ENCODE measurements at regions not wholly inside any gene's neighbourhood (a gene's known extent, or its start where the extent isn't known, plus 50 kb on each side); places are given as distances from the start of the nearest gene placed in this dataset.
A peak's percentile ranks its signal among the peaks of the same experiment; 100 is the strongest.

GRCh38 chr21:15986277-15986676, 256.5 kb downstream of the USP25 start:
- no peak for DNase-seq
- Histone ChIP-seq H3K79me2 (ENCODE audit: insufficient read depth) (no peaks in the 10 kb centered on the region), H3K9ac (no peak overlapping the region), H4K20me1 (ENCODE audit: insufficient read depth) (no peaks in the 10 kb centered on the region), H3K4me3 (no peak overlapping the region), H3K36me3 (ENCODE audit: low read depth) (no peaks in the 10 kb centered on the region), H3K27ac (no peak overlapping the region), H3K4me1 (ENCODE audit: insufficient read depth) (no peaks in the 10 kb centered on the region), H3K27me3 (replicated peaks; ENCODE audit: insufficient read depth) (no peaks in the 10 kb centered on the region), H3K9me3 (ENCODE audit: low read depth) (no peaks in the 10 kb centered on the region), H3F3A (ENCODE audit: insufficient read depth) (no peaks in the 10 kb centered on the region), H3K4me2 (ENCODE audit: unreplicated experiment) (no peak overlapping the region), H2AFZ (no peak overlapping the region), H3K9me2 (ENCODE audit: insufficient read depth) (no peaks in the 10 kb centered on the region)
- TF ChIP-seq EZH2 (IDR thresholded peaks at IDR 0.05; ENCODE audit: insufficient read depth, poor library complexity, severe bottlenecking) (no peak), EZH2phosphoT487 (IDR thresholded peaks at IDR 0.05; ENCODE audit: insufficient read depth, low read depth) (no peak)
- WGBS, 2 experiments (ENCODE audit: low coverage in 1 of 2, low lambda C conversion rate in 2 of 2, missing lambda C conversion rate in 2 of 2) = 94 to 97% methylated on average over 1 of the region's 1 CpG
- in situ Hi-C loops (cut with MboI) = no loop called here

- H3K9ac ChIP-seq = no peak overlapping the region
- no peak overlapping the region for H3K27ac ChIP-seq
- H3K9me2 ChIP-seq (ENCODE audit: insufficient read depth) = no peaks in the 10 kb centered on the region
- H3K27me3 ChIP-seq (replicated peaks; ENCODE audit: insufficient read depth) = no peaks in the 10 kb centered on the region
- no peak for TF ChIP-seq EZH2 (IDR thresholded peaks at IDR 0.05; ENCODE audit: insufficient read depth, poor library complexity, severe bottlenecking)
- TF ChIP-seq EZH2phosphoT487 (IDR thresholded peaks at IDR 0.05; ENCODE audit: insufficient read depth, low read depth) = no peak
- no peaks in the 10 kb centered on the region for H3K36me3 ChIP-seq (ENCODE audit: low read depth)
- H3K4me3 ChIP-seq = no peak overlapping the region
- WGBS, 2 experiments (ENCODE audit: low coverage in 1 of 2, low lambda C conversion rate in 2 of 2, missing lambda C conversion rate in 2 of 2) = 14 to 18% methylated on average over 1 of the region's 1 CpG
- no peaks in the 10 kb centered on the region for H3K9me3 ChIP-seq (ENCODE audit: low read depth)
- no peaks in the 10 kb centered on the region for H3F3A ChIP-seq (ENCODE audit: insufficient read depth)
- in situ Hi-C loops (cut with MboI) = no loop called here
- DNase-seq = peak; percentile 49
- peaks cover 10% of the 10 kb centered on the region for H3K4me1 ChIP-seq (ENCODE audit: insufficient read depth)
- peak overlapping the region; percentile 25; the same call in 1 of the 2 replicates for H2AFZ ChIP-seq
- H4K20me1 ChIP-seq (ENCODE audit: insufficient read depth) = no peaks in the 10 kb centered on the region
- H3K4me2 ChIP-seq (ENCODE audit: unreplicated experiment) = peak overlapping the region; percentile 16
- H3K79me2 ChIP-seq (ENCODE audit: insufficient read depth) = no peaks in the 10 kb centered on the region
These were observed 262.4 kb downstream of the USP25 start for GRCh38 chr21:15992171-15992570.

GRCh38 chr21:15993951-15994350, 264.2 kb downstream of the USP25 start:
- in situ Hi-C loops (cut with MboI) = no loop called here

GRCh38 chr21:15999741-16000140, 270.0 kb downstream of the USP25 start:
- no peak overlapping the region for H2AFZ ChIP-seq
- DNase-seq = no peak
- no peak overlapping the region for H3K9ac ChIP-seq
- no peaks in the 10 kb centered on the region for H4K20me1 ChIP-seq (ENCODE audit: insufficient read depth)
- 89 to 92% methylated on average over 4 of the region's 4 CpGs for WGBS, 2 experiments (ENCODE audit: low coverage in 1 of 2, low lambda C conversion rate in 2 of 2, missing lambda C conversion rate in 2 of 2)
- H3F3A ChIP-seq (ENCODE audit: insufficient read depth) = no peaks in the 10 kb centered on the region
- no peaks in the 10 kb centered on the region for H3K27me3 ChIP-seq (replicated peaks; ENCODE audit: insufficient read depth)
- no peak for TF ChIP-seq EZH2 (IDR thresholded peaks at IDR 0.05; ENCODE audit: insufficient read depth, poor library complexity, severe bottlenecking)
- no peak for TF ChIP-seq EZH2phosphoT487 (IDR thresholded peaks at IDR 0.05; ENCODE audit: insufficient read depth, low read depth)
- no peak overlapping the region for H3K27ac ChIP-seq
- H3K9me2 ChIP-seq (ENCODE audit: insufficient read depth) = no peaks in the 10 kb centered on the region
- no peaks in the 10 kb centered on the region for H3K79me2 ChIP-seq (ENCODE audit: insufficient read depth)
- H3K4me3 ChIP-seq = no peak overlapping the region
- H3K9me3 ChIP-seq (ENCODE audit: low read depth) = no peaks in the 10 kb centered on the region
- in situ Hi-C loops (cut with MboI) = loop anchor here (10.0 kb wide), 1 partner anchor 325 kb away; no protein-coding TSS in a partner anchor
- H3K4me2 ChIP-seq (ENCODE audit: unreplicated experiment) = no peak overlapping the region
- H3K36me3 ChIP-seq (ENCODE audit: low read depth) = no peaks in the 10 kb centered on the region
- H3K4me1 ChIP-seq (ENCODE audit: insufficient read depth) = peaks cover 8% of the 10 kb centered on the region

More at GRCh38 chr21:15993951-15994350, 264.2 kb downstream of the USP25 start:
- no peaks in the 10 kb centered on the region for H3F3A ChIP-seq (ENCODE audit: insufficient read depth)
- H3K79me2 ChIP-seq (ENCODE audit: insufficient read depth) = no peaks in the 10 kb centered on the region
- H3K36me3 ChIP-seq (ENCODE audit: low read depth) = no peaks in the 10 kb centered on the region
- no peak overlapping the region for H3K9ac ChIP-seq
- no peaks in the 10 kb centered on the region for H3K27me3 ChIP-seq (replicated peaks; ENCODE audit: insufficient read depth)
- no peak for TF ChIP-seq EZH2 (IDR thresholded peaks at IDR 0.05; ENCODE audit: insufficient read depth, poor library complexity, severe bottlenecking)
- TF ChIP-seq EZH2phosphoT487 (IDR thresholded peaks at IDR 0.05; ENCODE audit: insufficient read depth, low read depth) = no peak
- peaks cover 10% of the 10 kb centered on the region for H3K4me1 ChIP-seq (ENCODE audit: insufficient read depth)
- H3K9me2 ChIP-seq (ENCODE audit: insufficient read depth) = no peaks in the 10 kb centered on the region
- WGBS, 2 experiments (ENCODE audit: low coverage in 1 of 2, low lambda C conversion rate in 2 of 2, missing lambda C conversion rate in 2 of 2) = 86 to 91% methylated on average over 2 of the region's 2 CpGs
- DNase-seq = no peak
- H3K4me3 ChIP-seq = no peak overlapping the region
- H3K9me3 ChIP-seq (ENCODE audit: low read depth) = no peaks in the 10 kb centered on the region
- H2AFZ ChIP-seq = no peak overlapping the region
- no peaks in the 10 kb centered on the region for H4K20me1 ChIP-seq (ENCODE audit: insufficient read depth)
- no peak overlapping the region for H3K4me2 ChIP-seq (ENCODE audit: unreplicated experiment)
- H3K27ac ChIP-seq = no peak overlapping the region

Data from GM23248 (cell line).